ENCODE measurements at regions not wholly inside any gene's neighbourhood (a gene's known extent, or its start where the extent isn't known, plus 50 kb on each side); places are given as distances from the start of the nearest gene placed in this dataset.
A peak's percentile ranks its signal among the peaks of the same experiment; 100 is the strongest.

DNA sequence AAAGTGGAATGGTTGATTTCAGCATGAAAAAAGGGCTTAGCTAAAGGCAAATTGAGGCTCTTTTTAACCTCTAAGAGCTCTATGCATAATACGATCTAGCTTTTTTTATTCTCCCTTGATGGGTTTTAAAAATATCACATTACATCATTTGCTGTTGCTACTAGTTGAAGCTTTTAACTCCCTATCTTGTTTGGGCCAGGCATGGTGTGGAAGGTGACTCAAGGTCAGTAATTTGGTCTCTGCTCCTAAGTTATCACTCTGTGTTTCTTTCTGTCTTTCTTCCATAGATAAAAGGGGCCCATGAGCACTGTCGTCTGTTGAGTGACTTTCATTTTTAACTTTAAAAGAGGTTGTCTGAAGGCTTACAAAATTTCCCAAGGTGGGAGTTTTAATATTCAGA, 58.1 kb upstream of the GOT2 start (continued):
- TF ChIP-seq ZBTB49 (CRISPR knock-in tag; IDR thresholded peaks at IDR 0.05; ENCODE audit: borderline replicate concordance) (no peak), ESRRA (IDR thresholded peaks at IDR 0.05; ENCODE audit: borderline replicate concordance, low read depth) (peak; percentile 97), FOXM1 (IDR thresholded peaks at IDR 0.05; ENCODE audit: low read depth) (peak; percentile 71), FOXM1 (CRISPR knock-in tag; IDR thresholded peaks at IDR 0.05; ENCODE audit: low read depth) (no peak), ZNF184 (CRISPR knock-in tag; IDR thresholded peaks at IDR 0.05) (no peak), ZNF146 (CRISPR knock-in tag; IDR thresholded peaks at IDR 0.05; ENCODE audit: unreplicated experiment) (no peak), POLR2AphosphoS5 (IDR thresholded peaks at IDR 0.05; ENCODE audit: control insufficient read depth, insufficient read depth, low read depth, low read length) (peak; percentile 81), ZNF507 (tag; conservative IDR thresholded peaks at IDR 0.05) (no peak), RCOR1 (IDR thresholded peaks at IDR 0.05; ENCODE audit: borderline replicate concordance in 1 of 2, low read depth in 2 of 2, low read length in 2 of 2) (peak in 1 of 2 experiments; percentile 35; a peak in 2 of 4 replicates), ZNF253 (CRISPR knock-in tag; conservative IDR thresholded peaks at IDR 0.05) (no peak), MTA3 (IDR thresholded peaks at IDR 0.05; ENCODE audit: borderline replicate concordance) (no peak), TCF15 (CRISPR knock-in tag; IDR thresholded peaks at IDR 0.05) (no peak), DACH1 (IDR thresholded peaks at IDR 0.05; ENCODE audit: partially characterized antibody) (no peak), MCM3 (IDR thresholded peaks at IDR 0.05) (no peak), NCOA1 (IDR thresholded peaks at IDR 0.05; ENCODE audit: low read depth) (peak; percentile 53; the same call in 1 of the 2 replicates), XRCC4 (IDR thresholded peaks at IDR 0.05; ENCODE audit: extremely low read depth, insufficient read depth, insufficient read length) (no peak), NRF1 (conservative IDR thresholded peaks at IDR 0.05 in 1 of 2, IDR thresholded peaks at IDR 0.05 in 1 of 2) (no peak; a peak in 1 of 4 replicates), CREB1 (IDR thresholded peaks at IDR 0.05) (peak; percentile 19; the same call in 1 of the 2 replicates), CREB1 (CRISPR knock-in tag; IDR thresholded peaks at IDR 0.05) (no peak), RAD51 (IDR thresholded peaks at IDR 0.05; ENCODE audit: borderline replicate concordance, low read depth) (no peak), HNRNPLL (IDR thresholded peaks at IDR 0.05; ENCODE audit: low read depth, low read length, poor library complexity, severe bottlenecking) (no peak)
- TF ChIP-seq, protein P1, sequence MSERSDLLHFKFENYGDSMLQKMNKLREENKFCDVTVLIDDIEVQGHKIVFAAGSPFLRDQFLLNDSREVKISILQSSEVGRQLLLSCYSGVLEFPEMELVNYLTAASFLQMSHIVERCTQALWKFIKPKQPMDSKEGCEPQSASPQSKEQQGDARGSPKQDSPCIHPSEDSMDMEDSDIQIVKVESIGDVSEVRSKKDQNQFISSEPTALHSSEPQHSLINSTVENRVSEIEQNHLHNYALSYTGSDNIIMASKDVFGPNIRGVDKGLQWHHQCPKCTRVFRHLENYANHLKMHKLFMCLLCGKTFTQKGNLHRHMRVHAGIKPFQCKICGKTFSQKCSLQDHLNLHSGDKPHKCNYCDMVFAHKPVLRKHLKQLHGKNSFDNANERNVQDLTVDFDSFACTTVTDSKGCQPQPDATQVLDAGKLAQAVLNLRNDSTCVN (CRISPR knock-in tag; IDR thresholded peaks at IDR 0.05): no peak
- TF ChIP-seq, protein P2, sequence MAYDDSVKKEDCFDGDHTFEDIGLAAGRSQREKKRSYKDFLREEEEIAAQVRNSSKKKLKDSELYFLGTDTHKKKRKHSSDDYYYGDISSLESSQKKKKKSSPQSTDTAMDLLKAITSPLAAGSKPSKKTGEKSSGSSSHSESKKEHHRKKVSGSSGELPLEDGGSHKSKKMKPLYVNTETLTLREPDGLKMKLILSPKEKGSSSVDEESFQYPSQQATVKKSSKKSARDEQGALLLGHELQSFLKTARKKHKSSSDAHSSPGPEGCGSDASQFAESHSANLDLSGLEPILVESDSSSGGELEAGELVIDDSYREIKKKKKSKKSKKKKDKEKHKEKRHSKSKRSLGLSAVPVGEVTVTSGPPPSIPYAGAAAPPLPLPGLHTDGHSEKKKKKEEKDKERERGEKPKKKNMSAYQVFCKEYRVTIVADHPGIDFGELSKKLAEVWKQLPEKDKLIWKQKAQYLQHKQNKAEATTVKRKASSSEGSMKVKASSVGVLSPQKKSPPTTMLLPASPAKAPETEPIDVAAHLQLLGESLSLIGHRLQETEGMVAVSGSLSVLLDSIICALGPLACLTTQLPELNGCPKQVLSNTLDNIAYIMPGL (CRISPR knock-in tag; IDR thresholded peaks at IDR 0.05): no peak
